Naive thymus-derived CD4-positive, alpha-beta T cell (primary cell): ENCODE measurements at regions not wholly inside any gene's neighbourhood (a gene's known extent, or its start where the extent isn't known, plus 50 kb on each side); places are given as distances from the start of the nearest gene placed in this dataset.

Source experiments
- ATAC-seq: fragments of 150-1000 bp; cut with Tn5 transposase; 2 replicates; pipeline ENCODE4 v1.10.0; 2021; ENCODE audit warnings: mild to moderate bottlenecking, moderate library complexity
- CTCF ChIA-PET: fragments of 350-600 bp; sonication (Branson Sonifier 250); formaldehyde crosslinking; loops from one replicate; lab custom pipeline; 2021; ENCODE audit warnings: antibody characterized with exemption; lab: Charles Lee
- POLR2A ChIA-PET: fragments of 350-600 bp; sonication (Branson Sonifier 250); formaldehyde crosslinking; loops from one replicate; lab custom pipeline; 2021; ENCODE audit warnings: antibody characterized with exemption, inconsistent platforms; lab: Charles Lee
- DNase-seq, 9 donors: peaks; one replicate each; pipeline versions ENCODE4 v3.0.0 to v3.0.0-alpha.2; 2020 to 2022; ENCODE audit warnings: mixed read lengths in 1 of 9
- H3K27ac ChIP-seq: one replicate; pipeline ENCODE4 v1.7.0; 2013; ENCODE audit warnings: mild to moderate bottlenecking, low read depth, low read length, moderate library complexity
- H3K27me3 ChIP-seq, 2 donors: one replicate each; pipeline ENCODE4 v1.7.0; 2013; ENCODE audit warnings: low read length in 2 of 2, mild to moderate bottlenecking in 2 of 2, moderate library complexity in 2 of 2; ENCODE audit not compliant: control insufficient read depth in 2 of 2, insufficient read depth in 2 of 2
- H3K36me3 ChIP-seq, 3 experiments: 1 replicate in 2 of 3; 2 replicates in 1 of 3; pipeline ENCODE4 v1.7.0; 2013; ENCODE audit warnings: low read length in 3 of 3, mild to moderate bottlenecking in 3 of 3, moderate library complexity in 1 of 3; ENCODE audit not compliant: insufficient read depth in 3 of 3, control insufficient read depth in 2 of 3
- H3K4me1 ChIP-seq, 2 donors: one replicate each; pipeline ENCODE4 v1.7.0; 2013; ENCODE audit warnings: low read length in 2 of 2, mild to moderate bottlenecking in 2 of 2, moderate library complexity in 1 of 2; ENCODE audit not compliant: control insufficient read depth in 2 of 2, insufficient read depth in 2 of 2
- H3K4me3 ChIP-seq: 2 replicates; pipeline ENCODE4 v1.7.0; 2013; ENCODE audit warnings: mild to moderate bottlenecking, low read length
- H3K9me3 ChIP-seq, 3 experiments: 1 replicate in 2 of 3; 2 replicates in 1 of 3; pipeline ENCODE4 v1.7.0; 2013; ENCODE audit warnings: low read length in 3 of 3; ENCODE audit not compliant: control insufficient read depth in 2 of 3
- H3K27ac Mint-ChIP-seq, 9 donors: one replicate each; pipeline ENCODE4 v1.8.0; 2020 to 2022; ENCODE audit warnings: mixed read lengths in 9 of 9, mild to moderate bottlenecking in 8 of 9, moderate library complexity in 5 of 9, inconsistent platforms in 2 of 9
- H3K27me3 Mint-ChIP-seq, 5 donors: one replicate each; pipeline ENCODE4 v1.8.0; 2021 to 2022; ENCODE audit warnings: mixed read lengths in 5 of 5, mild to moderate bottlenecking in 1 of 5
- H3K36me3 Mint-ChIP-seq, 5 donors: one replicate each; pipeline ENCODE4 v1.8.0; 2020 to 2022; ENCODE audit warnings: mixed read lengths in 5 of 5, mild to moderate bottlenecking in 3 of 5, inconsistent platforms in 1 of 5
- H3K4me1 Mint-ChIP-seq, 7 donors: one replicate each; pipeline ENCODE4 v1.8.0; 2020 to 2022; ENCODE audit warnings: mixed read lengths in 7 of 7, mild to moderate bottlenecking in 3 of 7, inconsistent platforms in 1 of 7
- H3K4me3 Mint-ChIP-seq, 10 donors: one replicate each; pipeline ENCODE4 v1.8.0; 2020 to 2022; ENCODE audit warnings: mild to moderate bottlenecking in 10 of 10, mixed read lengths in 10 of 10, moderate library complexity in 6 of 10, inconsistent platforms in 2 of 10
- H3K9me3 Mint-ChIP-seq, 11 donors: one replicate each; pipeline ENCODE4 v1.8.0; 2020 to 2022; ENCODE audit warnings: mixed read lengths in 11 of 11, mild to moderate bottlenecking in 4 of 11, inconsistent platforms in 1 of 11, moderate library complexity in 1 of 11
- intact Hi-C, 2 donors: fragments of 100-400 bp; cut with micrococcal nuclease; formaldehyde crosslinking; loops; one replicate each; pipeline ENCODE4 v1.15.1; 2023

DNA sequence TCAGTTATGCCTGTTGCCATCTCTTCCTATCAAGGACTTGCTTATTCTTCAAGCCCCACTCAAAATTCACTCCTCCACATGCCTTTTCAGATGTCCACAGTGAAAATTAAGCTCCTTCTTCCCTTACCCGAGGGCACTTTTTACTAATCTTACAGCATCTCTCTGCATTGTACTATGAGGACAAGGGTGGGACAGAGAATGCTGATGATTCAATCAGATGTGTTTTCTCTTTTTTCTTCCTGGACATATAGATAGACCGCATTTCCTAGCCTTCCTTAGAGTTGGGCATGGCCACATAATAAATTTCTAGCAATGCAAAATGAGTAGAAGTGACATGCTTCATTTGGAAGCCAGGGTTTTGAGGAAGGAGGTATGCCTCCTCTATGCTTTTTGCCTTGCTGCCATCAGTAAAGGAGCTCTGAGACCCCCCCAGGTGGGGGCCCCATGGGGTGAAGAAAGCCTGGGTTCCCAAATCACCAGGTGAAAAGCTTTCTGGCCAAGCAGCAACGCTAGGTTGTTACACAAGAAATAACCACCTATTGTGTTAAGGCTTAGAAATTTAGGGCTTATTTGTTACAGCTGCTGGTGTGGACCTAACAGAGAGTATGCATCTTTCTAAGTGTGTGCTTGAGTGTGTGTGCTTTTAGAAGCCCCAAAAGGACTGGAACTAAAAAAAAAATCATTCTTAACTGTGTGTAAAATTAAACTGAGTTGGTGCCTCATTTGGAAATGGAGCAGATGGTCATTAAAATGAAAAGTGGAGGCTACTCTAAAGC is 424.5 kb downstream of the STK39 start:
- ATAC-seq (no peak), DNase-seq (no peak)
- Mint-ChIP-seq H3K4me1 (no peaks in the 10 kb centered on the region), H3K36me3 (no peaks in the 10 kb centered on the region), H3K4me3 (no peak overlapping the region), H3K27ac (no peak overlapping the region), H3K27me3 (peaks cover 0 to 6% (median 4%) of the 10 kb centered on the region in 5 donors), H3K9me3 (no peaks in the 10 kb centered on the region)
- H3K9me3 ChIP-seq, result no peaks in the 10 kb centered on the region
- CTCF ChIA-PET, result no interaction called here
- intact Hi-C loops, result no loop called here
- H3K27me3 ChIP-seq, result no peaks in the 10 kb centered on the region
- POLR2A ChIA-PET, result no interaction called here
- H3K4me3 ChIP-seq, result no peak overlapping the region
- no peaks in the 10 kb centered on the region for H3K4me1 ChIP-seq
- no peaks in the 10 kb centered on the region for H3K36me3 ChIP-seq
- H3K27ac ChIP-seq, result no peak overlapping the region

GRCh38 chr2:167820488-167820887 is 426.9 kb downstream of the STK39 start:
- Histone ChIP-seq H3K4me3 (no peak overlapping the region), H3K36me3 (no peaks in the 10 kb centered on the region), H3K4me1 (no peaks in the 10 kb centered on the region), H3K27ac (no peak overlapping the region), H3K27me3 (no peaks in the 10 kb centered on the region), H3K9me3 (no peaks in the 10 kb centered on the region)
- Mint-ChIP-seq H3K27ac (no peak overlapping the region), H3K36me3 (no peaks in the 10 kb centered on the region), H3K9me3 (no peaks in the 10 kb centered on the region), H3K4me1 (no peaks in the 10 kb centered on the region), H3K4me3 (no peak overlapping the region), H3K27me3 (peaks cover 3 to 8% (median 5%) of the 10 kb centered on the region in 5 donors)
- intact Hi-C loops, result no loop called here
- DNase-seq (no peak), ATAC-seq (no peak)
- POLR2A ChIA-PET, result no interaction called here
- CTCF ChIA-PET, result no interaction called here

GRCh38 chr2:167818521-167818920 is 428.9 kb downstream of the STK39 start:
- Histone ChIP-seq H3K4me3 (no peak overlapping the region), H3K4me1 (no peaks in the 10 kb centered on the region), H3K27me3 (no peaks in the 10 kb centered on the region), H3K27ac (no peak overlapping the region), H3K9me3 (no peaks in the 10 kb centered on the region), H3K36me3 (no peaks in the 10 kb centered on the region)
- no peaks in the 10 kb centered on the region for H3K4me1 Mint-ChIP-seq
- no peak overlapping the region for H3K4me3 Mint-ChIP-seq
- ATAC-seq (no peak), DNase-seq (no peak)
- ChIA-PET CTCF (no interaction called here), POLR2A (no interaction called here)
- H3K27me3 Mint-ChIP-seq, result peaks cover 3 to 11% (median 5%) of the 10 kb centered on the region in 5 donors
- intact Hi-C loops, result no loop called here
- no peaks in the 10 kb centered on the region for H3K36me3 Mint-ChIP-seq
- no peaks in the 10 kb centered on the region for H3K9me3 Mint-ChIP-seq
- H3K27ac Mint-ChIP-seq, result no peak overlapping the region

DNA sequence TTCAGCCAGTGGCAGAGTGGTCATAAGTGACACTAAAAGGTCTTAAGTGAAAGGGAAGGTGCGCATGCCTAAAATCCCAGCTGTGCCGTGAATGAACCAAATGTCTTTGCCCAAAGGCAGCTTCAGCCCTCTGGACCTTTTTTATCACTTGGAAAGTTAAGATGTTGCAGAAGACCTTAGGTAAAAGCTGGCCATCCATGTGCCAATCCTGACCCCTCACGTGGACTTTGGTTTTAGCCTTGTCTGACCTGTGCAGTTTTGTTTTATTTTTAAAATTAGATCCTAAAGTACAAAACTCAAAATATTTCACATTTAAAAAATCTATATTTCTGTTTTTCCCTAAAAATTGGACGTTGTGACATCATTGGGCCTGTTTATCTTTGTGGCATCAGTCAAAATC is 429.5 kb downstream of the STK39 start:
- H3K4me3 Mint-ChIP-seq, result no peak overlapping the region
- peaks cover 3 to 11% (median 5%) of the 10 kb centered on the region in 5 donors for H3K27me3 Mint-ChIP-seq
- Histone ChIP-seq H3K27me3 (no peaks in the 10 kb centered on the region), H3K36me3 (no peaks in the 10 kb centered on the region), H3K4me1 (no peaks in the 10 kb centered on the region), H3K9me3 (no peaks in the 10 kb centered on the region), H3K27ac (no peak overlapping the region), H3K4me3 (no peak overlapping the region)
- ChIA-PET POLR2A (no interaction called here), CTCF (no interaction called here)
- H3K9me3 Mint-ChIP-seq, result no peaks in the 10 kb centered on the region
- intact Hi-C loops, result no loop called here
- ATAC-seq (no peak), DNase-seq (no peak)
- H3K36me3 Mint-ChIP-seq, result no peaks in the 10 kb centered on the region
- H3K4me1 Mint-ChIP-seq, result no peaks in the 10 kb centered on the region
- H3K27ac Mint-ChIP-seq, result no peak overlapping the region

DNA sequence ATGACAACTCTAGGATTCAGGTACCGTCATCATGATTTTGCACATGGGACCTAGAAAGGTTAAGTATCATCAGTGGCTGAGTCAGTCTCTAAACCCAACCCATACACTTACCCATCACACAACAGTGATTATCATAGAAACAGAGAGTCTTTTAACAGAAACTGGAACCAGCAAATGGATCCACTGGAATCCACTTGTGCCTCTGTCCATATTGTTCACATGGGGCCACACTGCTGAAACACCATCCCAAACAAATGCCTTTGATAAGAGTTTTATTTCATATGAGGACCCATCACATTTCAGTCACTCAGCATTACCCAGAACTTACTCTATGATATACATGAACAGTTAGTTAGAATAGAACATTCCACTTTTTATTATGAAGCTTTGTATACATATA is 430.0 kb downstream of the STK39 start:
- Histone ChIP-seq H3K4me1 (no peaks in the 10 kb centered on the region), H3K36me3 (no peaks in the 10 kb centered on the region), H3K9me3 (no peaks in the 10 kb centered on the region), H3K27ac (no peak overlapping the region), H3K27me3 (no peaks in the 10 kb centered on the region), H3K4me3 (no peak overlapping the region)
- H3K4me1 Mint-ChIP-seq, result no peaks in the 10 kb centered on the region
- DNase-seq, result no peak
- ChIA-PET CTCF (no interaction called here), POLR2A (no interaction called here)
- peaks cover 3 to 11% (median 5%) of the 10 kb centered on the region in 5 donors for H3K27me3 Mint-ChIP-seq
- H3K4me3 Mint-ChIP-seq, result no peak overlapping the region
- no peak overlapping the region for H3K27ac Mint-ChIP-seq
- no peaks in the 10 kb centered on the region for H3K9me3 Mint-ChIP-seq
- H3K36me3 Mint-ChIP-seq, result no peaks in the 10 kb centered on the region
- ATAC-seq, result no peak
- intact Hi-C loops, result no loop called here

DNA sequence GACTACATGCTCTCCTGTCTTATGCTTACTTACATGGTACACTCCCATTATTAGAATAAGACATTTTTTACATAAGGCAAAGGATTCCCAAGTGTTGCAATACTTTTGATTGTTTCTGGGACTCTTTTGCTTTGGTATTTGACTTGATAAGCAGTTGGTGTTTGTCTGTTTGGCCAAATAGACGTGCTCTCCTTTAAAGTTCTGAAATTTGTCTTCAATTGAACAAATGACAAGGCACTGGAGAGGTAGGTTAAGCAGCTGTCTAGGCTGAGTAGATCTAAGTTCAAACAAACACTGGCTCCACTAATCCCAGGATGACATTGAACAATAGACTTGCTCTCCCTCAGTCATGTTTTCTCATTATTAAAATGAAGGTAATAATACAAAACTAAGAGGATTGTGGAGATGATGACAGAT is 430.5 kb downstream of the STK39 start:
- Histone ChIP-seq H3K27me3 (no peaks in the 10 kb centered on the region), H3K4me1 (no peaks in the 10 kb centered on the region), H3K36me3 (no peaks in the 10 kb centered on the region), H3K9me3 (no peaks in the 10 kb centered on the region), H3K4me3 (no peak overlapping the region), H3K27ac (no peak overlapping the region)
- Mint-ChIP-seq H3K27me3 (peaks cover 2 to 11% (median 4%) of the 10 kb centered on the region in 5 donors), H3K4me1 (no peaks in the 10 kb centered on the region), H3K27ac (no peak overlapping the region), H3K9me3 (no peaks in the 10 kb centered on the region), H3K4me3 (no peak overlapping the region), H3K36me3 (no peaks in the 10 kb centered on the region)
- ATAC-seq, result no peak
- intact Hi-C loops, result no loop called here
- ChIA-PET CTCF (no interaction called here), POLR2A (no interaction called here)
- DNase-seq, result no peak
